ENCODE measurements at regions not wholly inside any gene's neighbourhood (a gene's known extent, or its start where the extent isn't known, plus 50 kb on each side); places are given as distances from the start of the nearest gene placed in this dataset.

- no peaks in the 10 kb centered on the region for H3K36me3 ChIP-seq (ENCODE audit: control insufficient read depth in 1 of 2, insufficient read depth in 2 of 2, low read length in 1 of 2)
- WGBS, 2 donors: 89 to 91% methylated on average over 1 of the region's 1 CpG
- DNase-seq (no peak), ATAC-seq (ENCODE audit: low FRiP score) (no peak)
- no peaks in the 10 kb centered on the region for H3K27me3 ChIP-seq (ENCODE audit: control insufficient read depth in 1 of 2, insufficient read depth in 2 of 2, low read length in 1 of 2)
- intact Hi-C loops (cut with DNase I): no loop called here
- no peak overlapping the region for H3K27ac ChIP-seq (ENCODE audit: low read depth in 1 of 2, low read length in 2 of 2)
- no peaks in the 10 kb centered on the region for H3K9me3 ChIP-seq (ENCODE audit: control insufficient read depth, low read length)
- H3K4me3 ChIP-seq (ENCODE audit: low read length in 2 of 2): no peak overlapping the region
- H3K4me1 ChIP-seq (ENCODE audit: control insufficient read depth in 1 of 2, insufficient read depth in 2 of 2, low read length in 2 of 2): no peaks in the 10 kb centered on the region
Measured at GRCh38 chr4:126691797-126692196, 941.0 kb upstream of the INTU start.

GRCh38 chr4:126697748-126698147 lies 935.0 kb upstream of the INTU start:
- Histone ChIP-seq H3K36me3 (ENCODE audit: control insufficient read depth in 1 of 2, insufficient read depth in 2 of 2, low read length in 1 of 2) (no peaks in the 10 kb centered on the region), H3K4me3 (ENCODE audit: low read length in 2 of 2) (no peak overlapping the region), H3K4me1 (ENCODE audit: control insufficient read depth in 1 of 2, insufficient read depth in 2 of 2, low read length in 2 of 2) (peaks cover 0 to 1% of the 10 kb centered on the region in 2 donors), H3K9me3 (ENCODE audit: control insufficient read depth, low read length) (no peaks in the 10 kb centered on the region), H3K27ac (ENCODE audit: low read depth in 1 of 2, low read length in 2 of 2) (no peak overlapping the region), H3K27me3 (ENCODE audit: control insufficient read depth in 1 of 2, insufficient read depth in 2 of 2, low read length in 1 of 2) (no peaks in the 10 kb centered on the region)
- intact Hi-C loops (cut with DNase I): no loop called here
- WGBS, 2 donors: 97 to 100% methylated on average over 1 of the region's 1 CpG
- ATAC-seq (ENCODE audit: low FRiP score) (no peak), DNase-seq (no peak)

GRCh38 chr4:126698224-126698623 lies 934.5 kb upstream of the INTU start:
- no peak for ATAC-seq (ENCODE audit: low FRiP score)
- Histone ChIP-seq H3K4me1 (ENCODE audit: control insufficient read depth in 1 of 2, insufficient read depth in 2 of 2, low read length in 2 of 2) (peaks cover 0 to 1% of the 10 kb centered on the region in 2 donors), H3K27me3 (ENCODE audit: control insufficient read depth in 1 of 2, insufficient read depth in 2 of 2, low read length in 1 of 2) (no peaks in the 10 kb centered on the region), H3K27ac (ENCODE audit: low read depth in 1 of 2, low read length in 2 of 2) (no peak overlapping the region), H3K36me3 (ENCODE audit: control insufficient read depth in 1 of 2, insufficient read depth in 2 of 2, low read length in 1 of 2) (no peaks in the 10 kb centered on the region), H3K4me3 (ENCODE audit: low read length in 2 of 2) (no peak overlapping the region), H3K9me3 (ENCODE audit: control insufficient read depth, low read length) (no peaks in the 10 kb centered on the region)
- intact Hi-C loops (cut with DNase I): no loop called here
- DNase-seq: no peak
- WGBS, 2 donors: 95 to 97% methylated on average over 3 of the region's 3 CpGs

GRCh38 chr4:126701756-126702155 lies 931.0 kb upstream of the INTU start:
- H3K4me3 ChIP-seq (ENCODE audit: low read length in 2 of 2): no peak overlapping the region
- 47 to 55% methylated on average over 2 of the region's 2 CpGs for WGBS, 2 donors
- H3K9me3 ChIP-seq (ENCODE audit: control insufficient read depth, low read length): no peaks in the 10 kb centered on the region
- ATAC-seq (ENCODE audit: low FRiP score) (no peak), DNase-seq (peak in 1 of 2 donors; percentile 41)
- intact Hi-C loops (cut with DNase I): no loop called here
- H3K27me3 ChIP-seq (ENCODE audit: control insufficient read depth in 1 of 2, insufficient read depth in 2 of 2, low read length in 1 of 2): no peaks in the 10 kb centered on the region
- H3K4me1 ChIP-seq (ENCODE audit: control insufficient read depth in 1 of 2, insufficient read depth in 2 of 2, low read length in 2 of 2): peaks cover 0 to 1% of the 10 kb centered on the region in 2 donors
- H3K36me3 ChIP-seq (ENCODE audit: control insufficient read depth in 1 of 2, insufficient read depth in 2 of 2, low read length in 1 of 2): no peaks in the 10 kb centered on the region
- H3K27ac ChIP-seq (ENCODE audit: low read depth in 1 of 2, low read length in 2 of 2): no peak overlapping the region

- no peak for DNase-seq
- WGBS, 2 donors: 69 to 77% methylated on average over 1 of the region's 1 CpG
- intact Hi-C loops (cut with DNase I): no loop called here
- no peaks in the 10 kb centered on the region for H3K9me3 ChIP-seq (ENCODE audit: control insufficient read depth, low read length)
- H3K27ac ChIP-seq (ENCODE audit: low read depth in 1 of 2, low read length in 2 of 2): no peak overlapping the region
- no peak overlapping the region for H3K4me3 ChIP-seq (ENCODE audit: low read length in 2 of 2)
- no peaks in the 10 kb centered on the region for H3K27me3 ChIP-seq (ENCODE audit: control insufficient read depth in 1 of 2, insufficient read depth in 2 of 2, low read length in 1 of 2)
- no peaks in the 10 kb centered on the region for H3K36me3 ChIP-seq (ENCODE audit: control insufficient read depth in 1 of 2, insufficient read depth in 2 of 2, low read length in 1 of 2)
- no peak for ATAC-seq (ENCODE audit: low FRiP score)
- H3K4me1 ChIP-seq (ENCODE audit: control insufficient read depth in 1 of 2, insufficient read depth in 2 of 2, low read length in 2 of 2): peaks cover 0 to 1% of the 10 kb centered on the region in 2 donors
Measured at GRCh38 chr4:126702747-126703146, 930.0 kb upstream of the INTU start.

- H3K36me3 ChIP-seq (ENCODE audit: control insufficient read depth in 1 of 2, insufficient read depth in 2 of 2, low read length in 1 of 2): no peaks in the 10 kb centered on the region
- H3K9me3 ChIP-seq (ENCODE audit: control insufficient read depth, low read length): no peaks in the 10 kb centered on the region
- ATAC-seq (ENCODE audit: low FRiP score) (no peak), DNase-seq (no peak)
- H3K27ac ChIP-seq (ENCODE audit: low read depth in 1 of 2, low read length in 2 of 2): no peak overlapping the region
- WGBS, 2 donors: 77 to 83% methylated on average over 3 of the region's 3 CpGs
- H3K4me3 ChIP-seq (ENCODE audit: low read length in 2 of 2): no peak overlapping the region
- intact Hi-C loops (cut with DNase I): no loop called here
- peaks cover 0 to 1% of the 10 kb centered on the region in 2 donors for H3K4me1 ChIP-seq (ENCODE audit: control insufficient read depth in 1 of 2, insufficient read depth in 2 of 2, low read length in 2 of 2)
- H3K27me3 ChIP-seq (ENCODE audit: control insufficient read depth in 1 of 2, insufficient read depth in 2 of 2, low read length in 1 of 2): no peaks in the 10 kb centered on the region
Measured at GRCh38 chr4:126705266-126705665, 927.5 kb upstream of the INTU start.

- Histone ChIP-seq H3K4me1 (ENCODE audit: control insufficient read depth in 1 of 2, insufficient read depth in 2 of 2, low read length in 2 of 2) (no peaks in the 10 kb centered on the region), H3K36me3 (ENCODE audit: control insufficient read depth in 1 of 2, insufficient read depth in 2 of 2, low read length in 1 of 2) (no peaks in the 10 kb centered on the region), H3K27me3 (ENCODE audit: control insufficient read depth in 1 of 2, insufficient read depth in 2 of 2, low read length in 1 of 2) (no peaks in the 10 kb centered on the region), H3K27ac (ENCODE audit: low read depth in 1 of 2, low read length in 2 of 2) (no peak overlapping the region), H3K4me3 (ENCODE audit: low read length in 2 of 2) (no peak overlapping the region), H3K9me3 (ENCODE audit: control insufficient read depth, low read length) (no peaks in the 10 kb centered on the region)
- intact Hi-C loops (cut with DNase I): no loop called here
- ATAC-seq (ENCODE audit: low FRiP score) (no peak), DNase-seq (no peak)
- WGBS, 2 donors: 80 to 87% methylated on average over 2 of the region's 2 CpGs
Measured at GRCh38 chr4:126708716-126709115, 924.0 kb upstream of the INTU start.

GRCh38 chr4:126710935-126711334 lies 921.8 kb upstream of the INTU start:
- H3K4me1 ChIP-seq (ENCODE audit: control insufficient read depth in 1 of 2, insufficient read depth in 2 of 2, low read length in 2 of 2): no peaks in the 10 kb centered on the region

GRCh38 chr4:126715067-126715466 lies 917.7 kb upstream of the INTU start:
- no peaks in the 10 kb centered on the region for H3K9me3 ChIP-seq (ENCODE audit: control insufficient read depth, low read length)
- H3K27ac ChIP-seq (ENCODE audit: low read depth in 1 of 2, low read length in 2 of 2): no peak overlapping the region
- ATAC-seq (ENCODE audit: low FRiP score) (no peak), DNase-seq (no peak)
- H3K4me1 ChIP-seq (ENCODE audit: control insufficient read depth in 1 of 2, insufficient read depth in 2 of 2, low read length in 2 of 2): no peaks in the 10 kb centered on the region
- WGBS, 2 donors: 94% methylated on average over 8 of the region's 8 CpGs
- H3K4me3 ChIP-seq (ENCODE audit: low read length in 2 of 2): no peak overlapping the region
- H3K36me3 ChIP-seq (ENCODE audit: control insufficient read depth in 1 of 2, insufficient read depth in 2 of 2, low read length in 1 of 2): no peaks in the 10 kb centered on the region
- intact Hi-C loops (cut with DNase I): no loop called here
- no peaks in the 10 kb centered on the region for H3K27me3 ChIP-seq (ENCODE audit: control insufficient read depth in 1 of 2, insufficient read depth in 2 of 2, low read length in 1 of 2)

More at GRCh38 chr4:126710935-126711334, 921.8 kb upstream of the INTU start:
- no peak for ATAC-seq (ENCODE audit: low FRiP score)
- Histone ChIP-seq H3K9me3 (ENCODE audit: control insufficient read depth, low read length) (no peaks in the 10 kb centered on the region), H3K4me3 (ENCODE audit: low read length in 2 of 2) (no peak overlapping the region), H3K27me3 (ENCODE audit: control insufficient read depth in 1 of 2, insufficient read depth in 2 of 2, low read length in 1 of 2) (no peaks in the 10 kb centered on the region), H3K36me3 (ENCODE audit: control insufficient read depth in 1 of 2, insufficient read depth in 2 of 2, low read length in 1 of 2) (no peaks in the 10 kb centered on the region), H3K27ac (ENCODE audit: low read depth in 1 of 2, low read length in 2 of 2) (no peak overlapping the region)
- intact Hi-C loops (cut with DNase I): no loop called here
- no peak for DNase-seq
